GM23338 (cell line): ENCODE measurements at regions not wholly inside any gene's neighbourhood (a gene's known extent, or its start where the extent isn't known, plus 50 kb on each side); places are given as distances from the start of the nearest gene placed in this dataset.
A peak's percentile ranks its signal among the peaks of the same experiment; 100 is the strongest.

Source experiments
- ATAC-seq: fragments of 200-7000 bp; cut with Tn5 transposase; 3 replicates; pipeline ENCODE4 v1.9.1; 2020
- DNase-seq: peaks from one replicate; pipeline ENCODE4 v3.0.0-alpha.2; 2015; ENCODE audit warnings: low spot score
- H2AFZ ChIP-seq: fragments of 200-600 bp; sonication (generic); 2 replicates; pipeline ENCODE4 v1.8.0; 2016; ENCODE audit warnings: antibody characterized with exemption, mild to moderate bottlenecking, moderate library complexity
- H3F3A ChIP-seq: fragments of 200-600 bp; sonication (generic); replicated peaks from 2 replicates; pipeline ENCODE4 v1.8.0; 2017; ENCODE audit warnings: antibody characterized with exemption, mixed run types, low read depth
- H3K27ac ChIP-seq: fragments of 200-600 bp; sonication (generic); 2 replicates; pipeline ENCODE4 v1.6.1; 2016; ENCODE audit warnings: low read depth
- H3K27me3 ChIP-seq: fragments of 200-600 bp; sonication (generic); 2 replicates; pipeline ENCODE4 v1.8.0; 2016; ENCODE audit warnings: mild to moderate bottlenecking, mixed run types, moderate library complexity; ENCODE audit not compliant: insufficient read depth
- H3K36me3 ChIP-seq: fragments of 200-600 bp; sonication (generic); 2 replicates; pipeline ENCODE4 v1.8.0; 2016; ENCODE audit warnings: mild to moderate bottlenecking; ENCODE audit not compliant: insufficient read depth
- H3K4me1 ChIP-seq: fragments of 200-600 bp; sonication (generic); 2 replicates; pipeline ENCODE4 v1.8.0; 2016; ENCODE audit warnings: mild to moderate bottlenecking, moderate library complexity; ENCODE audit not compliant: insufficient read depth
- H3K4me2 ChIP-seq: fragments of 200-600 bp; sonication (generic); 2 replicates; pipeline ENCODE4 v1.7.1; 2017; ENCODE audit warnings: mixed run types
- H3K4me3 ChIP-seq: fragments of 200-600 bp; sonication (generic); 2 replicates; pipeline ENCODE4 v1.6.1; 2016; ENCODE audit warnings: mixed run types
- H3K79me2 ChIP-seq: fragments of 200-600 bp; sonication (generic); replicated peaks from 2 replicates; pipeline ENCODE4 v1.8.0; 2017; ENCODE audit warnings: mild to moderate bottlenecking; ENCODE audit not compliant: insufficient read depth
- H3K9me2 ChIP-seq: fragments of 200-600 bp; sonication (generic); 2 replicates; pipeline ENCODE4 v1.8.0; 2017; ENCODE audit not compliant: insufficient read depth
- H4K20me1 ChIP-seq: fragments of 200-600 bp; sonication (generic); replicated peaks from 2 replicates; pipeline ENCODE4 v1.8.0; 2017; ENCODE audit warnings: mild to moderate bottlenecking; ENCODE audit not compliant: insufficient read depth
- H3K27ac Mint-ChIP-seq: 2 replicates; pipeline ENCODE4 v1.8.0; 2020; ENCODE audit warnings: inconsistent platforms, mild to moderate bottlenecking, moderate library complexity, mixed read lengths
- H3K27me3 Mint-ChIP-seq: 3 replicates; pipeline ENCODE4 v1.8.0; 2022; ENCODE audit warnings: low read depth, mild to moderate bottlenecking, moderate library complexity, mixed read lengths, inconsistent platforms; ENCODE audit not compliant: insufficient read depth, poor library complexity
- H3K36me3 Mint-ChIP-seq: 3 replicates; pipeline ENCODE4 v1.8.0; 2021; ENCODE audit warnings: low read depth, mild to moderate bottlenecking, inconsistent platforms, moderate library complexity, mixed read lengths
- H3K4me1 Mint-ChIP-seq: 3 replicates; pipeline ENCODE4 v1.8.0; 2020; ENCODE audit warnings: mild to moderate bottlenecking, inconsistent platforms, mixed read lengths
- H3K4me3 Mint-ChIP-seq: 3 replicates; pipeline ENCODE4 v1.8.0; 2021; ENCODE audit warnings: moderate library complexity, mild to moderate bottlenecking, inconsistent platforms, mixed read lengths
- H3K9me3 Mint-ChIP-seq: 3 replicates; pipeline ENCODE4 v1.8.0; 2020; ENCODE audit warnings: moderate library complexity, mild to moderate bottlenecking, inconsistent platforms, mixed read lengths
- ZNF114 ChIP-seq: fragments of 250-450 bp; sonication (Bioruptor Pico); IDR thresholded peaks from 2 replicates; pipeline ENCODE4 v1.5.0; 2020; ENCODE audit warnings: mild to moderate bottlenecking, moderate library complexity
- TF ChIP-seq, protein P1 (sequence below): fragments of 250-450 bp; sonication (Bioruptor Pico); IDR thresholded peaks from 2 replicates; pipeline ENCODE4 v1.5.0; 2020; ENCODE audit warnings: mild to moderate bottlenecking, moderate library complexity

DNA sequence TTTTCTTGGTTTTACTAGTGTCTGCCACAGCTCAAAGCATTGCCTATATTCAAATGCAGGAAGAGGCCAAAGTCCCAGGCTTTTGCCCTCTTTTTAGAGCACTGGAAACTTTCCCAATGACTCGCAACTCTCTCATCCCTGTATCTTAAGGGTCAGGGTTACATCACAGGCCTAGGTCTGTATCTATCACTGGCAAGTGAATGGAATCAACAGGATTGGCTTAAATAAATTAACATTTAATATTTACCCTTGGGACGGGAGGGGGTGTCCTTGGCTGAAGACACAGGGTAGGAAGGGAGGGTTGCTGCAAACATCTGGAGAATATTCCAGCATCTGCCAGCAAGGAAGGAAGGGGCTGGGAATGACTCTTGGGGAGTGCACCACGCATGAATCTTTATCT is 242.6 kb downstream of the SLC4A3 start (continued):
- TF ChIP-seq, protein P1, sequence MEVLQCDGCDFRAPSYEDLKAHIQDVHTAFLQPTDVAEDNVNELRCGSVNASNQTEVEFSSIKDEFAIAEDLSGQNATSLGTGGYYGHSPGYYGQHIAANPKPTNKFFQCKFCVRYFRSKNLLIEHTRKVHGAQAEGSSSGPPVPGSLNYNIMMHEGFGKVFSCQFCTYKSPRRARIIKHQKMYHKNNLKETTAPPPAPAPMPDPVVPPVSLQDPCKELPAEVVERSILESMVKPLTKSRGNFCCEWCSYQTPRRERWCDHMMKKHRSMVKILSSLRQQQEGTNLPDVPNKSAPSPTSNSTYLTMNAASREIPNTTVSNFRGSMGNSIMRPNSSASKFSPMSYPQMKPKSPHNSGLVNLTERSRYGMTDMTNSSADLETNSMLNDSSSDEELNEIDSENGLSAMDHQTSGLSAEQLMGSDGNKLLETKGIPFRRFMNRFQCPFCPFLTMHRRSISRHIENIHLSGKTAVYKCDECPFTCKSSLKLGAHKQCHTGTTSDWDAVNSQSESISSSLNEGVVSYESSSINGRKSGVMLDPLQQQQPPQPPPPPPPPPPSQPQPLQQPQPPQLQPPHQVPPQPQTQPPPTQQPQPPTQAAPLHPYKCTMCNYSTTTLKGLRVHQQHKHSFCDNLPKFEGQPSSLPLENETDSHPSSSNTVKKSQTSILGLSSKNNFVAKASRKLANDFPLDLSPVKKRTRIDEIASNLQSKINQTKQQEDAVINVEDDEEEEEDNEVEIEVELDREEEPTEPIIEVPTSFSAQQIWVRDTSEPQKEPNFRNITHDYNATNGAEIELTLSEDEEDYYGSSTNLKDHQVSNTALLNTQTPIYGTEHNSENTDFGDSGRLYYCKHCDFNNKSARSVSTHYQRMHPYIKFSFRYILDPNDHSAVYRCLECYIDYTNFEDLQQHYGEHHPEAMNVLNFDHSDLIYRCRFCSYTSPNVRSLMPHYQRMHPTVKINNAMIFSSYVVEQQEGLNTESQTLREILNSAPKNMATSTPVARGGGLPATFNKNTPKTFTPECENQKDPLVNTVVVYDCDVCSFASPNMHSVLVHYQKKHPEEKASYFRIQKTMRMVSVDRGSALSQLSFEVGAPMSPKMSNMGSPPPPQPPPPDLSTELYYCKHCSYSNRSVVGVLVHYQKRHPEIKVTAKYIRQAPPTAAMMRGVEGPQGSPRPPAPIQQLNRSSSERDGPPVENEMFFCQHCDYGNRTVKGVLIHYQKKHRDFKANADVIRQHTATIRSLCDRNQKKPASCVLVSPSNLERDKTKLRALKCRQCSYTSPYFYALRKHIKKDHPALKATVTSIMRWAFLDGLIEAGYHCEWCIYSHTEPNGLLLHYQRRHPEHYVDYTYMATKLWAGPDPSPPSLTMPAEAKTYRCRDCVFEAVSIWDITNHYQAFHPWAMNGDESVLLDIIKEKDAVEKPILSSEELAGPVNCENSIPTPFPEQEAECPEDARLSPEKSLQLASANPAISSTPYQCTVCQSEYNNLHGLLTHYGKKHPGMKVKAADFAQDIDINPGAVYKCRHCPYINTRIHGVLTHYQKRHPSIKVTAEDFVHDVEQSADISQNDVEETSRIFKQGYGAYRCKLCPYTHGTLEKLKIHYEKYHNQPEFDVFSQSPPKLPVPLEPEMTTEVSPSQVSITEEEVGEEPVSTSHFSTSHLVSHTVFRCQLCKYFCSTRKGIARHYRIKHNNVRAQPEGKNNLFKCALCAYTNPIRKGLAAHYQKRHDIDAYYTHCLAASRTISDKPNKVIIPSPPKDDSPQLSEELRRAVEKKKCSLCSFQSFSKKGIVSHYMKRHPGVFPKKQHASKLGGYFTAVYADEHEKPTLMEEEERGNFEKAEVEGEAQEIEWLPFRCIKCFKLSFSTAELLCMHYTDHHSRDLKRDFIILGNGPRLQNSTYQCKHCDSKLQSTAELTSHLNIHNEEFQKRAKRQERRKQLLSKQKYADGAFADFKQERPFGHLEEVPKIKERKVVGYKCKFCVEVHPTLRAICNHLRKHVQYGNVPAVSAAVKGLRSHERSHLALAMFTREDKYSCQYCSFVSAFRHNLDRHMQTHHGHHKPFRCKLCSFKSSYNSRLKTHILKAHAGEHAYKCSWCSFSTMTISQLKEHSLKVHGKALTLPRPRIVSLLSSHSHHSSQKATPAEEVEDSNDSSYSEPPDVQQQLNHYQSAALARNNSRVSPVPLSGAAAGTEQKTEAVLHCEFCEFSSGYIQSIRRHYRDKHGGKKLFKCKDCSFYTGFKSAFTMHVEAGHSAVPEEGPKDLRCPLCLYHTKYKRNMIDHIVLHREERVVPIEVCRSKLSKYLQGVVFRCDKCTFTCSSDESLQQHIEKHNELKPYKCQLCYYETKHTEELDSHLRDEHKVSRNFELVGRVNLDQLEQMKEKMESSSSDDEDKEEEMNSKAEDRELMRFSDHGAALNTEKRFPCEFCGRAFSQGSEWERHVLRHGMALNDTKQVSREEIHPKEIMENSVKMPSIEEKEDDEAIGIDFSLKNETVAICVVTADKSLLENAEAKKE (CRISPR knock-in tag), result no peak

DNA sequence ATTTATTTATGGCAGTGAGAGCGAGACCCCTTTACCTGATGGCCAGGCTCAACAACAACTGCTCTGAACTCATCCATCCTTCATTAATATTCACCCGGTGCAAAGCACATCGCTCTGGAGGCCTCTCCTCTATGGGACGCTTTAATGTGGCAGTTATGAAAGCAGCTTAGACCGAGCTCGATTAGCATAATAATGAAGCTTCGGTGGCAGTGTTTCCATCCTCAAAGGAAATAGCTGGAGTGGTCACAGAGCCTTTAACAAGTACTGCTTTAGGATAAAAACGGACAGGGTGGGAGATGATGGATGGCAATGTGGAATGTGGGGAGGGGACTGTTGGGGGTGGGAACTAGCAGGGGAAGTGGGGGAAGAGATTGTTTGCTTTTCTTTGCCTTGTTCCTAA is 243.9 kb downstream of the SLC4A3 start:
- Mint-ChIP-seq H3K4me3 (no peak overlapping the region), H3K9me3 (no peaks in the 10 kb centered on the region), H3K36me3 (no peaks in the 10 kb centered on the region), H3K27ac (no peak overlapping the region), H3K4me1 (peaks cover 36% of the 10 kb centered on the region), H3K27me3 (peaks cover 2% of the 10 kb centered on the region)
- no peaks in the 10 kb centered on the region for H3K27me3 ChIP-seq
- no peak overlapping the region for H2AFZ ChIP-seq
- no peaks in the 10 kb centered on the region for H4K20me1 ChIP-seq
- H3K27ac ChIP-seq, result no peak overlapping the region
- H3K9me2 ChIP-seq, result 0 out of 2 replicates have a peak, but pooled peaks cover 4% of the 10 kb centered on the region
- peak overlapping the region; percentile 64 for H3K4me2 ChIP-seq
- H3K4me1 ChIP-seq, result peaks cover 40% of the 10 kb centered on the region
- ATAC-seq (peak; percentile 75), DNase-seq (peak; percentile 48)
- no peak overlapping the region for H3K4me3 ChIP-seq
- TF ChIP-seq, protein P1 (CRISPR knock-in tag), result 0 out of 2 replicates have a peak, but pooled peaks have one; percentile 25
- no peak for TF ChIP-seq ZNF114
- H3K36me3 ChIP-seq, result no peaks in the 10 kb centered on the region
- H3F3A ChIP-seq, result no peaks in the 10 kb centered on the region
- no peaks in the 10 kb centered on the region for H3K79me2 ChIP-seq
